ENCODE measurements at regions not wholly inside any gene's neighbourhood (a gene's known extent, or its start where the extent isn't known, plus 50 kb on each side); places are given as distances from the start of the nearest gene placed in this dataset.

DNA sequence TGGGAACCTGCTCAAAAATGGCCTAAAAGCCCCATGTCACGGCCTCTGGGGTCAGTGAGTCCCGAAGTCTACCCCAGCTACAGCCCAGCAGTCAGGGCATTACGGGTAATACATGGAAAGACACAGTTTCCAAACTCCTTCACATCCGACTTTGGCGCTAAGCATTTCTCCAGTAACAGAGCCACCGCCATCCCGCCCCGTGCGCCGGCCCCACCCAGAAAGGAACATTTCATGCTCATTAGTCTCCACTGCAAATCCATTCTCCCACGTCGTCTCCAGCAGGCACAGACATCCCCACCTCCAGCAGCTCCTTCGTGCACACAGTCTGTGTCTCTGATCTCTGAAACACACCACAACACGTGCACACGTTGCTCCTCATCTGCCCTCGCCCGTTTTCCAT is 509.2 kb upstream of the ID2 start:
- TF ChIP-seq, protein P1, sequence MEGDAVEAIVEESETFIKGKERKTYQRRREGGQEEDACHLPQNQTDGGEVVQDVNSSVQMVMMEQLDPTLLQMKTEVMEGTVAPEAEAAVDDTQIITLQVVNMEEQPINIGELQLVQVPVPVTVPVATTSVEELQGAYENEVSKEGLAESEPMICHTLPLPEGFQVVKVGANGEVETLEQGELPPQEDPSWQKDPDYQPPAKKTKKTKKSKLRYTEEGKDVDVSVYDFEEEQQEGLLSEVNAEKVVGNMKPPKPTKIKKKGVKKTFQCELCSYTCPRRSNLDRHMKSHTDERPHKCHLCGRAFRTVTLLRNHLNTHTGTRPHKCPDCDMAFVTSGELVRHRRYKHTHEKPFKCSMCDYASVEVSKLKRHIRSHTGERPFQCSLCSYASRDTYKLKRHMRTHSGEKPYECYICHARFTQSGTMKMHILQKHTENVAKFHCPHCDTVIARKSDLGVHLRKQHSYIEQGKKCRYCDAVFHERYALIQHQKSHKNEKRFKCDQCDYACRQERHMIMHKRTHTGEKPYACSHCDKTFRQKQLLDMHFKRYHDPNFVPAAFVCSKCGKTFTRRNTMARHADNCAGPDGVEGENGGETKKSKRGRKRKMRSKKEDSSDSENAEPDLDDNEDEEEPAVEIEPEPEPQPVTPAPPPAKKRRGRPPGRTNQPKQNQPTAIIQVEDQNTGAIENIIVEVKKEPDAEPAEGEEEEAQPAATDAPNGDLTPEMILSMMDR (conservative IDR thresholded peaks at IDR 0.05; ENCODE audit: low read length), result no peak
- TF ChIP-seq EZH2phosphoT487 (IDR thresholded peaks at IDR 0.05; ENCODE audit: borderline replicate concordance), result no peak

Data from Loucy (cell line).